CD4-positive, alpha-beta T cell treated with Interleukin-6 at 100 ng/mL for 8 hours (primary cell): ENCODE measurements at regions not wholly inside any gene's neighbourhood (a gene's known extent, or its start where the extent isn't known, plus 50 kb on each side); places are given as distances from the start of the nearest gene placed in this dataset.

Experiments
- DNase-seq: peaks from one replicate; pipeline ENCODE4 v3.0.0-alpha.2; 2020; ENCODE audit warnings: mixed read lengths, low spot score

GRCh38 chr9:116081435-116082115 is 72.0 kb upstream of the PAPPA start:
- DNase-seq: no peak

GRCh38 chr9:116083837-116084236 is 69.8 kb upstream of the PAPPA start:
- DNase-seq: no peak

GRCh38 chr9:116084497-116084896 is 69.1 kb upstream of the PAPPA start:
- no peak for DNase-seq

- DNase-seq: no peak
Observed at GRCh38 chr9:116087246-116087645, 66.3 kb upstream of the PAPPA start.

DNA sequence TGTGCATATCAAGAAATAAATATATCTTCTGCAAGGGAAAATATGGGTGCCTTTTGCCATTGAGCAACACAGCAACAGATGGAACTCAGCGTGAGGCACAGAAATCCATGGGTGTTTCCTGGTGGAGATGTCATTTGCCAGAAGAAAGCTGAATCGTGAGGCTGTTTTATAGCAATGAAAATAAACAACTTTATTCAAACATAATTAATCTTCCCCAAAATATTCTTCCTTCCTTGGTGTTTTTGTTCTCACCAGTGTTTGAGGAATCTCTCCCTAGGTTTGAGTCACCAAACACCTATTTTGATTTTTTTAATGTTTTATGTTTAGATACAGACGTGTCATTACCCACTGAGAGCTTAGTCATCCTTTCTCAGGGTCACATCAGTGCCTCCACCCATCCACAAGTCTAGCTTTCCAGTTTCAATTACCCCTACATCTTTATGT is 65.8 kb upstream of the PAPPA start:
- DNase-seq: no peak

GRCh38 chr9:116088396-116088795 is 65.2 kb upstream of the PAPPA start:
- DNase-seq: no peak

- no peak for DNase-seq
Observed at GRCh38 chr9:116090030-116090770, 63.4 kb upstream of the PAPPA start.

DNA sequence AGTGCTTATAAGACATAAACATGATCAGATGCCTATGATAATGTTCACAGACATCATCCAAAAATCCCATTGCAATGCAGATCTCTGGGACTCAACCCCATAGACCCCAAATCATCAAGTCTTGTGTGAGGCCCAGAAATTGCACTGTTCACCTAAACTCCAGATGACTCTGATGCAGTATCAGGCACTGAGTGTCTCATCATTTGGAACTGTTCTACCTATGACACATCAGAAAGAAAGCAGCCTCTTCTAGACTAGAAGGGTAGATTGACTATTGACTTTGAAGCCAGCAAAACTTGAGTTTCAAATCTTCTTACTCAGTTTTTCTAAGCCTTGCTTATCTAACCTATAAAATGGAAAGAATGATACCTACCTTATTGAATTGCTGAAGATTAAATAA is 58.7 kb upstream of the PAPPA start:
- no peak for DNase-seq

DNA sequence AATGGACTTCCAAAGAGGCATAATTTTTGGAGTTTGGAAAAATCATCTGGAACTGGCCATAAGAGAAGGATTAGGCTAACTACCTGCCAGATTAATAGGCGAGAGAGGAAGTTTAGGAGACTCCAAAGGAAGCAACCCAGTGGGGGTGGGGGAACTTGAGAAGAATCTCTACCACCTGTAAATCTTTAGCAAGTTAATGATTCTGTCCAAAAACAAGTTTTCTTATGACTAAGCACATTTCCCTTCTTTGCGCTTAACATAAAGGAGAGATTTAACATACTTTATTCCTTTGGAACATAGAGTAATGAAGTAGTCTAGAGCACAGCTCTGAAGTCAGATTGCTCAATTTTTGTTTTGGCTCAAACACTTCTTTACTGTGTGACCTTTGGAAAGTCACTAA is 58.2 kb upstream of the PAPPA start:
- no peak for DNase-seq

GRCh38 chr9:116096046-116096445 is 57.5 kb upstream of the PAPPA start:
- no peak for DNase-seq

DNA sequence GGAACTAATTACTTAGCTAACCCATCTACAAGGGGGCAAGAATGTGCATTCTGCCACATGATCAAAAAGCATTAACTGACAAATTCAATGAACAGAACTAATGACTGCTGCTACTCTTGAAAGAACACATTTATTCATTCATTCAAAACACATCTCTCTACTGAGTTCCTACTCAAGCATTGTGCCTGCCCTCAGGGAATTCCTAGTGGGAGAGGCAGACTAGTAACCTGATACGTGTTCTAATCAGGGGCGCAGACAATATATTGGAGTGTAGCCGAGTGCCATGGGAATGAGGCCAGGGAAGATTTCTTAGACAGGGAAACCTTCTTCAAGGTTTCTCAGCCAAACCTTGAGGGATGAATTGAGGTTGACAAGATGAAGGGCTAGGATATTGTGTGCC is 56.7 kb upstream of the PAPPA start:
- DNase-seq: no peak

DNA sequence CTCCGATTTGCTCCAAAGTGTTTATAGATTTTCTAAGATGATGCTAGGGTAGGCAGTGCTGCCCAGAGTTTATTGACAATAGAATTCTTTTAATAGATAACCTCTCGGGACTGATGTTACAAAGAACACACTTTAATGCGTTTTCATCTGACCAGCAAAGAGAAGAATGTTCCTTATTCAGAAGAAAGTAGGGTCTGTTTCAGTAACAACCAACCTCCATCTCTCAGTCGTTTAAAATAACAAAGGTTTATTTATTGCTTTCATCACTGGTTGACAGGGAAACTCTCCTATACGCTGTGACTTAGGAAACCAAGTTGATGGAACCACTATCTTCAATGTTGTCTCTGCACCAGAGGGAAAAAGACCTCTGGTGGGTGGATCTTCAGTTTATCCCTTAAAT is 55.1 kb upstream of the PAPPA start:
- no peak for DNase-seq

- DNase-seq: no peak
Observed at GRCh38 chr9:116099821-116100220, 53.8 kb upstream of the PAPPA start.

GRCh38 chr9:116100711-116101121 is 52.9 kb upstream of the PAPPA start:
- no peak for DNase-seq

DNA sequence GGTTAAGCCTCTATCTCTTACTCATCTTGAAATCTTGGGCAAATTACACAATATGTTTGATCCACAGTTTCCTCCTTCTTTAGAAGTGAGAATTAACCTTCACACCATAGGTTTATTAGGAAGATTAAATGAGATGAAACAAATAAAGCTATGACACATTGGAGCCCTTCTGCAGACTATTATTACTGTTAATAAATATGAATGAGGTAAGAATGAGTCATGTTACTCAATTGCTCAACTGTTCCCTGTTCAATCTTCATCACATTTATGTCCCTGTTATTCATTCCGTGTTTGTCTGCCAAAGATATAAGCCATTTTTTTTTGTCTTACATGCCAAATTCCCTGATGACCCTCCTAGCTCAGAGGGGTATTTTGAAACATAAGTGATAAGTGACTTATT is 52.1 kb upstream of the PAPPA start:
- DNase-seq: no peak

- no peak for DNase-seq
Observed at GRCh38 chr9:116102596-116102995, 51.0 kb upstream of the PAPPA start.
